Spleen (tissue), 7 donors: ENCODE measurements at regions not wholly inside any gene's neighbourhood (a gene's known extent, or its start where the extent isn't known, plus 50 kb on each side); places are given as distances from the start of the nearest gene placed in this dataset.

Source experiments
- POLR2A ChIP-seq, 3 donors: fragments of 450-650 bp; IDR thresholded peaks; one replicate each; pipeline ENCODE4 v1.5.1; 2017; ENCODE audit warnings: antibody characterized with exemption in 3 of 3, mild to moderate bottlenecking in 1 of 3
- TF ChIP-seq, protein P1 (sequence below), 11 experiments: fragments of 200-600 bp in 7 of 11; fragments of 450-650 bp in 4 of 11; sonication (generic) in 4 of 11; IDR thresholded peaks in 8 of 11; conservative IDR thresholded peaks in 3 of 11; 1 replicate in 7 of 11; 2 replicates in 4 of 11; pipeline versions ENCODE4 v1.4.0 to v1.8.0; 2016 to 2021; ENCODE audit warnings: antibody characterized with exemption in 11 of 11, inconsistent platforms in 4 of 11, mild to moderate bottlenecking in 1 of 11
- donor health status: DM: no; HTN: no; CAD: no; lungs with moderate emphysema.
- donor health status: DM: no; HTN: no; CAD: no.
- donor health status: DM: no; HTN: no; CAD: no.

DNA sequence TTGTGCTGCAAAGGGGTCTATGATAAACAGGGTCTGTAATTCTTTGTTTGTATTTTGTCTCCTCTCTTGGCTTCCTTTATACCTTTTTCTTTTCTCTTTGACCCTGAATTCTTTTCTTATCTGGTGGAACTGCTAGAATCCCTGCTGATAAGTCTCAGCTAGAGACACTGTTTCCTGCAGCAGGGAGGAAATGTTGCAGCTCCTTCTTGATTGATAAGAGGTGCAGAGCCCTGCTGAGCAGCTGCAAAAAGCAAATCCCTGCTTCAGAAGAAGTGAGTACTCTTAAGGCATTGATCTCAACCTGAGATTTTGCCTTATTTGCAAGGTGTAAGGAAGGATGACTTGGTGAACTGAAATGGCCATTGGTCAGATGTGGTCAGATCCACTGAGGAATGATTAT lies 167.8 kb downstream of the NUP35 start:
- no peak for TF ChIP-seq POLR2A (IDR thresholded peaks at IDR 0.05)
- TF ChIP-seq, protein P1, sequence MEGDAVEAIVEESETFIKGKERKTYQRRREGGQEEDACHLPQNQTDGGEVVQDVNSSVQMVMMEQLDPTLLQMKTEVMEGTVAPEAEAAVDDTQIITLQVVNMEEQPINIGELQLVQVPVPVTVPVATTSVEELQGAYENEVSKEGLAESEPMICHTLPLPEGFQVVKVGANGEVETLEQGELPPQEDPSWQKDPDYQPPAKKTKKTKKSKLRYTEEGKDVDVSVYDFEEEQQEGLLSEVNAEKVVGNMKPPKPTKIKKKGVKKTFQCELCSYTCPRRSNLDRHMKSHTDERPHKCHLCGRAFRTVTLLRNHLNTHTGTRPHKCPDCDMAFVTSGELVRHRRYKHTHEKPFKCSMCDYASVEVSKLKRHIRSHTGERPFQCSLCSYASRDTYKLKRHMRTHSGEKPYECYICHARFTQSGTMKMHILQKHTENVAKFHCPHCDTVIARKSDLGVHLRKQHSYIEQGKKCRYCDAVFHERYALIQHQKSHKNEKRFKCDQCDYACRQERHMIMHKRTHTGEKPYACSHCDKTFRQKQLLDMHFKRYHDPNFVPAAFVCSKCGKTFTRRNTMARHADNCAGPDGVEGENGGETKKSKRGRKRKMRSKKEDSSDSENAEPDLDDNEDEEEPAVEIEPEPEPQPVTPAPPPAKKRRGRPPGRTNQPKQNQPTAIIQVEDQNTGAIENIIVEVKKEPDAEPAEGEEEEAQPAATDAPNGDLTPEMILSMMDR (IDR thresholded peaks at IDR 0.05 in 8 of 11, conservative IDR thresholded peaks at IDR 0.05 in 3 of 11), result no peak
